ENCODE measurements at regions not wholly inside any gene's neighbourhood (a gene's known extent, or its start where the extent isn't known, plus 50 kb on each side); places are given as distances from the start of the nearest gene placed in this dataset.

GRCh38 chr2:77604953-77605929 lies 83.1 kb upstream of the LRRTM4 start (continued):
- TF ChIP-seq GRHL1 (CRISPR knock-in tag; conservative IDR thresholded peaks at IDR 0.05) (no peak), ZNF232 (CRISPR knock-in tag; IDR thresholded peaks at IDR 0.05; ENCODE audit: borderline replicate concordance) (no peak), ZNF569 (CRISPR knock-in tag; IDR thresholded peaks at IDR 0.05; ENCODE audit: borderline replicate concordance) (no peak), ZNF773 (CRISPR knock-in tag; IDR thresholded peaks at IDR 0.05; ENCODE audit: borderline replicate concordance) (no peak), SOX5 (CRISPR knock-in tag; IDR thresholded peaks at IDR 0.05; ENCODE audit: borderline replicate concordance) (peak; percentile 81), SNAPC4 (CRISPR knock-in tag; IDR thresholded peaks at IDR 0.05) (no peak), ZNF34 (CRISPR knock-in tag; IDR thresholded peaks at IDR 0.05; ENCODE audit: borderline replicate concordance) (no peak), ZBTB37 (CRISPR knock-in tag; IDR thresholded peaks at IDR 0.05) (no peak), ZNF777 (CRISPR knock-in tag; IDR thresholded peaks at IDR 0.05) (no peak), MAX (IDR thresholded peaks at IDR 0.05) (no peak), ZNF142 (CRISPR knock-in tag; IDR thresholded peaks at IDR 0.05) (no peak), ZNF670 (CRISPR knock-in tag; IDR thresholded peaks at IDR 0.05; ENCODE audit: borderline replicate concordance) (no peak), MED8 (CRISPR knock-in tag; IDR thresholded peaks at IDR 0.05; ENCODE audit: insufficient replicate concordance) (no peak)

Measured in HepG2 (cell line).